ENCODE measurements at regions not wholly inside any gene's neighbourhood (a gene's known extent, or its start where the extent isn't known, plus 50 kb on each side); places are given as distances from the start of the nearest gene placed in this dataset.

DNA sequence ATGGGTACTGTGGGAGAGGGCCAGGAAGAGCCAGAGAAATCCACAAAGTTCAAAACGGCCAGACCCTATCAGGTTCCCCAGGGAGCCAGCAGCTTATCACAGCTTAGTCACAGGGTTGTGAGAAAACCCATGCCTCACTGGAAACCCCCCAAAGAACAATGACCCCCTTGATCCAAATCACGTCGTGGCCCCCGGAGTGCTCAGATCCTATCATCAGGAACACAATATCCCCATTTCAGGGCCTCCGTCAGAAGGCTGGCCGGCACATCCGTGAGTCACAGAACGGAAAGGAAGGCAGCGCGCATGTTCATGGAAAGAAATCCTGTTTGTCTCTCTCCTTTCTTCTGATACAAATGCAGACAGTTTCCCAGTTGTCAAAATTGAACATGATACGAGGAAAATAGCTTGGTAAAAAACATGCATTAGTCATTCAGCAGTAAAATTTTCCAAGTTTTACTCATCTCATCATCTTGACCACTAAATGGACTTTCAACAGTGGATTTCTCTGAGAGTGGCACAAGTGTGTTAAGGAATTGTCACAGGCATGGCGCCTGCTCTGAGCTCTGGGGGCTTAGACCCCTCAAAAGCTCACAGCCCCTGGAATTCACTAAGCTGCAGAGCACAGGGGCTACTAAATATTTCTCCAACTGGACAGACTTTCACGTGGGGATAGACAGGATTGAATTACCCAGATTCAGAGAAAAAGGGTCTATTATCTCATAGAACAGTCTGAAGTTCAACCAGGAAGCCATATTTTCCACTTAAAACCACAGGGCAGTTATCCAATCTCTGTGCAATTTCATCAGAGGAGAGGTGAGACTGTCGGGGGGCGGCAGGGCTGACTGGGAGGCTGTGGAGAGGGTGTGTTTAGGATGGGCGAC is 124.8 kb downstream of the RIPK4 start:
- TF ChIP-seq, protein P1, sequence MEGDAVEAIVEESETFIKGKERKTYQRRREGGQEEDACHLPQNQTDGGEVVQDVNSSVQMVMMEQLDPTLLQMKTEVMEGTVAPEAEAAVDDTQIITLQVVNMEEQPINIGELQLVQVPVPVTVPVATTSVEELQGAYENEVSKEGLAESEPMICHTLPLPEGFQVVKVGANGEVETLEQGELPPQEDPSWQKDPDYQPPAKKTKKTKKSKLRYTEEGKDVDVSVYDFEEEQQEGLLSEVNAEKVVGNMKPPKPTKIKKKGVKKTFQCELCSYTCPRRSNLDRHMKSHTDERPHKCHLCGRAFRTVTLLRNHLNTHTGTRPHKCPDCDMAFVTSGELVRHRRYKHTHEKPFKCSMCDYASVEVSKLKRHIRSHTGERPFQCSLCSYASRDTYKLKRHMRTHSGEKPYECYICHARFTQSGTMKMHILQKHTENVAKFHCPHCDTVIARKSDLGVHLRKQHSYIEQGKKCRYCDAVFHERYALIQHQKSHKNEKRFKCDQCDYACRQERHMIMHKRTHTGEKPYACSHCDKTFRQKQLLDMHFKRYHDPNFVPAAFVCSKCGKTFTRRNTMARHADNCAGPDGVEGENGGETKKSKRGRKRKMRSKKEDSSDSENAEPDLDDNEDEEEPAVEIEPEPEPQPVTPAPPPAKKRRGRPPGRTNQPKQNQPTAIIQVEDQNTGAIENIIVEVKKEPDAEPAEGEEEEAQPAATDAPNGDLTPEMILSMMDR (IDR thresholded peaks at IDR 0.05; ENCODE audit: insufficient read depth, low read length), result no peak
- TF ChIP-seq, protein P2, sequence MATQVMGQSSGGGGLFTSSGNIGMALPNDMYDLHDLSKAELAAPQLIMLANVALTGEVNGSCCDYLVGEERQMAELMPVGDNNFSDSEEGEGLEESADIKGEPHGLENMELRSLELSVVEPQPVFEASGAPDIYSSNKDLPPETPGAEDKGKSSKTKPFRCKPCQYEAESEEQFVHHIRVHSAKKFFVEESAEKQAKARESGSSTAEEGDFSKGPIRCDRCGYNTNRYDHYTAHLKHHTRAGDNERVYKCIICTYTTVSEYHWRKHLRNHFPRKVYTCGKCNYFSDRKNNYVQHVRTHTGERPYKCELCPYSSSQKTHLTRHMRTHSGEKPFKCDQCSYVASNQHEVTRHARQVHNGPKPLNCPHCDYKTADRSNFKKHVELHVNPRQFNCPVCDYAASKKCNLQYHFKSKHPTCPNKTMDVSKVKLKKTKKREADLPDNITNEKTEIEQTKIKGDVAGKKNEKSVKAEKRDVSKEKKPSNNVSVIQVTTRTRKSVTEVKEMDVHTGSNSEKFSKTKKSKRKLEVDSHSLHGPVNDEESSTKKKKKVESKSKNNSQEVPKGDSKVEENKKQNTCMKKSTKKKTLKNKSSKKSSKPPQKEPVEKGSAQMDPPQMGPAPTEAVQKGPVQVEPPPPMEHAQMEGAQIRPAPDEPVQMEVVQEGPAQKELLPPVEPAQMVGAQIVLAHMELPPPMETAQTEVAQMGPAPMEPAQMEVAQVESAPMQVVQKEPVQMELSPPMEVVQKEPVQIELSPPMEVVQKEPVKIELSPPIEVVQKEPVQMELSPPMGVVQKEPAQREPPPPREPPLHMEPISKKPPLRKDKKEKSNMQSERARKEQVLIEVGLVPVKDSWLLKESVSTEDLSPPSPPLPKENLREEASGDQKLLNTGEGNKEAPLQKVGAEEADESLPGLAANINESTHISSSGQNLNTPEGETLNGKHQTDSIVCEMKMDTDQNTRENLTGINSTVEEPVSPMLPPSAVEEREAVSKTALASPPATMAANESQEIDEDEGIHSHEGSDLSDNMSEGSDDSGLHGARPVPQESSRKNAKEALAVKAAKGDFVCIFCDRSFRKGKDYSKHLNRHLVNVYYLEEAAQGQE (IDR thresholded peaks at IDR 0.05; ENCODE audit: insufficient replicate concordance, low read depth), result no peak
- no peak for TF ChIP-seq GABPA (IDR thresholded peaks at IDR 0.05; ENCODE audit: low read depth)
- TF ChIP-seq POLR2AphosphoS5 (IDR thresholded peaks at IDR 0.05; ENCODE audit: low read depth), result no peak
- no peak for TF ChIP-seq SPI1 (IDR thresholded peaks at IDR 0.05; ENCODE audit: borderline replicate concordance, low read depth)
- no peak for DNase-seq (ENCODE audit: low read depth in 1 of 2, low spot score in 1 of 2)
- Histone ChIP-seq H3K27me3 (ENCODE audit: insufficient read depth, poor library complexity, severe bottlenecking) (peaks cover 6% of the 10 kb centered on the region), H3K27ac (replicated peaks) (no peak overlapping the region), H3K4me3 (replicated peaks; ENCODE audit: insufficient read depth, low read length) (no peak overlapping the region)

DNA sequence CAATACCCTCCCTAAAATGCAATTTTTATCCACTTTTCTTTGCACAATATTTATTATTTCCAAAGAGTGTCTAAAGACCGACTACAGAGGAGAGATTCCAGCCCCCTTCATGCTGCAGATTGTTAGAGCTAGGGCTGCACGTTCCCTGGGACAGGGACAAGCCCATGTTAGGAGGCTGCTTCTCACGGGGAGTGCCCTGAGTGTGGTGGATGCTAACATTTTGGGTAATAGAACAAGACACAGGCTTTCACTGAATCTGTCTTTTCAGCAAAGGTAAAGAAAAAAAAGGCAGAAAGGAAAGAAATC is 125.4 kb downstream of the RIPK4 start:
- no peak overlapping the region for H3K27ac ChIP-seq (replicated peaks)
- TF ChIP-seq, protein P1 (IDR thresholded peaks at IDR 0.05; ENCODE audit: insufficient read depth, low read length), result no peak
- TF ChIP-seq SPI1 (IDR thresholded peaks at IDR 0.05; ENCODE audit: borderline replicate concordance, low read depth) (no peak), POLR2AphosphoS5 (IDR thresholded peaks at IDR 0.05; ENCODE audit: low read depth) (no peak), GABPA (IDR thresholded peaks at IDR 0.05; ENCODE audit: low read depth) (no peak)
- TF ChIP-seq, protein P2 (IDR thresholded peaks at IDR 0.05; ENCODE audit: insufficient replicate concordance, low read depth), result no peak
- no peak overlapping the region for H3K4me3 ChIP-seq (replicated peaks; ENCODE audit: insufficient read depth, low read length)
- H3K27me3 ChIP-seq (ENCODE audit: insufficient read depth, poor library complexity, severe bottlenecking), result peaks cover 6% of the 10 kb centered on the region
- DNase-seq (ENCODE audit: low read depth in 1 of 2, low spot score in 1 of 2), result no peak

DNA sequence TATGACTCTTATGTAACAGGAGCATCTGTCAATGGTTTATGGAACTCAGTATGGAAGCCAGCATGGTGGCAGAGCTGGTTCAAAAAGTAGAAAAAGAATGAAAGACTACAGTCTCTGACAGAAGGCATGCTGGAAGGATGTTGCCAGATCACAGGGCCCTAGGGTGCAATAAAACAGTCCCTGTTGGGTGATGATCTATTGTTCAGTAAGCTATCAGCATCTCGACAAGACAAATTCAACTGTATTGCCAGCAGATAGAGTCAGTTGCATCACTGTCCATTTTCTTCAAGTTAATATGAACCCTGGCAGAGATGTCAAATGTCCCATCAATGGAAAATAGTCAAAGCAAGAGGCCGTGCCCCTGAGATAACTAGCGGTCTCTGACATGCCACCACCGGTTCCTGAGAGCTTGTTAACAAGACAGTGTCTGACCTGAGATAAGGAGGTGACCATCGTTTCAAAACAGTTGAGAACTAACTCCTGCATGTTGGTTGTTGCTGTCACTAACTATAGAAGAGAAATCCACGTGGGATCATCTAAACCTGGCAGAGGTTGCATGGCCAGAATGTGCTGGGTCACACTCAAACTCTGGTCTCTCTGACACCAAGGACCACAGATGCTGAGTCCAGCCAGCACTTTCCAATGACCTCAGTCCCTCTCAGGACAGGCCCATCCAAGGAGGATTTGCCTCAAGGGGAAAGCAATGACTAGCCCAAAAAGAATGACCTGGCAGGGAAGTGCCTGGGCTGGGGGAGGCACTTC is 125.9 kb downstream of the RIPK4 start:
- peaks cover 6% of the 10 kb centered on the region for H3K27me3 ChIP-seq (ENCODE audit: insufficient read depth, poor library complexity, severe bottlenecking)
- DNase-seq (ENCODE audit: low read depth in 1 of 2, low spot score in 1 of 2), result no peak
- H3K27ac ChIP-seq (replicated peaks), result no peak overlapping the region
- TF ChIP-seq GABPA (IDR thresholded peaks at IDR 0.05; ENCODE audit: low read depth) (no peak), SPI1 (IDR thresholded peaks at IDR 0.05; ENCODE audit: borderline replicate concordance, low read depth) (no peak), POLR2AphosphoS5 (IDR thresholded peaks at IDR 0.05; ENCODE audit: low read depth) (no peak)
- TF ChIP-seq, protein P1 (IDR thresholded peaks at IDR 0.05; ENCODE audit: insufficient read depth, low read length), result no peak
- TF ChIP-seq, protein P2 (IDR thresholded peaks at IDR 0.05; ENCODE audit: insufficient replicate concordance, low read depth), result no peak
- no peak overlapping the region for H3K4me3 ChIP-seq (replicated peaks; ENCODE audit: insufficient read depth, low read length)
